Keratinocyte (primary cell): ENCODE measurements at regions not wholly inside any gene's neighbourhood (a gene's known extent, or its start where the extent isn't known, plus 50 kb on each side); places are given as distances from the start of the nearest gene placed in this dataset.

Experiments used
- DNase-seq: peaks from one replicate; pipeline ENCODE4 v3.0.0-alpha.2; 2011; ENCODE audit warnings: low read depth, missing footprints, low spot score
- FAIRE-seq: peaks from 2 replicates; lab custom pipeline; 2011; peaks lifted over from hg19 to GRCh38; lab: Jason Lieb, UNC
- H2AFZ ChIP-seq: 2 replicates; pipeline ENCODE4 v1.6.0; 2012; ENCODE audit warnings: low read length, control low read depth, inconsistent platforms; ENCODE audit not compliant: control insufficient read depth
- H3K27ac ChIP-seq: 2 replicates; pipeline ENCODE4 v1.5.1; 2011; ENCODE audit warnings: low read length; ENCODE audit not compliant: control insufficient read depth, insufficient read depth
- H3K27me3 ChIP-seq: 3 replicates; pipeline ENCODE4 v1.6.0; 2011; ENCODE audit warnings: low read length; ENCODE audit not compliant: control insufficient read depth, insufficient read depth; ENCODE audit errors: extremely low read depth
- H3K36me3 ChIP-seq, 2 experiments: 2 replicates in 1 of 2; 3 replicates in 1 of 2; pipeline ENCODE4 v1.5.1; 2011; ENCODE audit warnings: low read length in 2 of 2, mild to moderate bottlenecking in 1 of 2; ENCODE audit not compliant: control insufficient read depth in 2 of 2, insufficient read depth in 2 of 2; ENCODE audit errors: extremely low read depth in 1 of 2
- H3K4me1 ChIP-seq: 3 replicates; pipeline ENCODE4 v1.5.1; 2011; ENCODE audit warnings: low read length; ENCODE audit not compliant: control insufficient read depth, insufficient read depth; ENCODE audit errors: extremely low read depth
- H3K4me2 ChIP-seq: 3 replicates; pipeline ENCODE4 v1.6.0; 2011; ENCODE audit warnings: low read depth, low read length; ENCODE audit not compliant: control insufficient read depth, insufficient read depth; ENCODE audit errors: extremely low read depth
- H3K4me3 ChIP-seq, 3 experiments: fragments of 200-600 bp in 1 of 3; sonication (generic) in 1 of 3; 2 replicates in 2 of 3; 3 replicates in 1 of 3; pipeline ENCODE4 v1.5.1; 2011 to 2016; ENCODE audit warnings: low read length in 3 of 3, mild to moderate bottlenecking in 3 of 3, control low read depth in 2 of 3, inconsistent platforms in 1 of 3, low read depth in 1 of 3, mixed read lengths in 1 of 3, mixed run types in 1 of 3, moderate library complexity in 1 of 3; ENCODE audit not compliant: control insufficient read depth in 2 of 3, insufficient read depth in 2 of 3; ENCODE audit errors: extremely low read depth in 1 of 3
- H3K79me2 ChIP-seq: 2 replicates; pipeline ENCODE4 v1.6.0; 2012; ENCODE audit warnings: low read length; ENCODE audit not compliant: control insufficient read depth, insufficient read depth
- H3K9ac ChIP-seq: 3 replicates; pipeline ENCODE4 v1.6.0; 2011; ENCODE audit warnings: low read length; ENCODE audit not compliant: control insufficient read depth, insufficient read depth; ENCODE audit errors: extremely low read depth
- H3K9me1 ChIP-seq: 3 replicates; pipeline ENCODE4 v1.6.0; 2011; ENCODE audit warnings: low read length; ENCODE audit not compliant: control insufficient read depth, insufficient read depth; ENCODE audit errors: extremely low read depth
- H3K9me3 ChIP-seq: 2 replicates; pipeline ENCODE4 v1.5.1; 2012; ENCODE audit warnings: low read depth, low read length; ENCODE audit not compliant: control insufficient read depth
- H4K20me1 ChIP-seq: 3 replicates; pipeline ENCODE4 v1.6.0; 2011; ENCODE audit warnings: low read length; ENCODE audit not compliant: control insufficient read depth, insufficient read depth; ENCODE audit errors: extremely low read depth
- EZH2 ChIP-seq: IDR thresholded peaks from one replicate; pipeline ENCODE4 v1.6.1; 2012; ENCODE audit warnings: inconsistent platforms, mild to moderate bottlenecking, low read length, moderate library complexity
- dilution Hi-C: fragments of 300-500 bp; cut with MboI; formaldehyde crosslinking; loops from one replicate; pipeline ENCODE4 v1.7.0; 2020; ENCODE audit warnings: low sequenced_read_pairs; ENCODE audit not compliant: extremely low pct_ligation_motif_present
- TF ChIP-seq, protein P1 (sequence below), 3 experiments: IDR thresholded peaks in 1 of 3; conservative IDR thresholded peaks in 1 of 3; optimal IDR thresholded peaks in 1 of 3; 2 replicates in 2 of 3; 3 replicates in 1 of 3; pipeline versions ENCODE3 to v1.5.1; 2011; ENCODE audit warnings: low read length in 3 of 3, mild to moderate bottlenecking in 3 of 3, moderate library complexity in 2 of 3, control low read depth in 1 of 3, inconsistent platforms in 1 of 3; ENCODE audit not compliant: insufficient read depth in 2 of 3; ENCODE audit errors: extremely low read depth in 1 of 3

DNA sequence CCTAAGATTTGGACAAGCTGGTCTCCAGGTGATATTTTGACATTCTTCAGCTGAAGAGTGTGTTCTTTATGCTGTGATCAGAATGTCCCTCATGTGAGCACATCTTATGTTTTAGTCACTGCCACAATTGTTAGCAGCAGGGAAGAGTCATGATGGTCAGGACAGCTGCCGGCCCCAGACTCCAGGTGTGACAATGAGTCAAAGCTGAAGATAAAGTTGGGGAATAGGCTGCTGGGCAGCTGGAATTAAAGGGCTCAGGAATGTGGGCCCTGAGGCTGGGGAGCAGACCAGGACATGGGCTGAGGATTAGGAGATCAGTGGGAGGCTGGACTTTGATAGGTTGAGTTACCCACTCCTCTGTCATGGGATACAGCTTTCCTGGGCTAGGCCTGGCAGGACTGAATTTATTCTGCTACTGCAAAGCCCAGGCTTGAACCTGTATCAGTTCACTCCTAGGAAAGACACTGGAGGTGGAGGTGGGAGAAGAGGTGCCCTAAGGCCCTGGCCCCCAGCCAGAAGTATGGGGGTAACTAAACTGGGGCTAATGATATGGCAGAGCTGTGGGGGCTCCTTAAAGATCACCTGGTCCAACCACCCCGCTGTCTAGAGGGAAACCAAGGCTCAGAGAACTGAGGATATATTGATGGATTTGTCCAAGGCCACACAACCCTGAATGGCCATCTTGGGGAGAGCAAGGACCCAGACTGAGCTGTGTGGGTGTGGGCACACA is 119.5 kb downstream of the PJA1 start:
- H3K9me1 ChIP-seq, result no peaks in the 10 kb centered on the region
- DNase-seq (peak; percentile 41), FAIRE-seq (no peak)
- TF ChIP-seq, protein P1, sequence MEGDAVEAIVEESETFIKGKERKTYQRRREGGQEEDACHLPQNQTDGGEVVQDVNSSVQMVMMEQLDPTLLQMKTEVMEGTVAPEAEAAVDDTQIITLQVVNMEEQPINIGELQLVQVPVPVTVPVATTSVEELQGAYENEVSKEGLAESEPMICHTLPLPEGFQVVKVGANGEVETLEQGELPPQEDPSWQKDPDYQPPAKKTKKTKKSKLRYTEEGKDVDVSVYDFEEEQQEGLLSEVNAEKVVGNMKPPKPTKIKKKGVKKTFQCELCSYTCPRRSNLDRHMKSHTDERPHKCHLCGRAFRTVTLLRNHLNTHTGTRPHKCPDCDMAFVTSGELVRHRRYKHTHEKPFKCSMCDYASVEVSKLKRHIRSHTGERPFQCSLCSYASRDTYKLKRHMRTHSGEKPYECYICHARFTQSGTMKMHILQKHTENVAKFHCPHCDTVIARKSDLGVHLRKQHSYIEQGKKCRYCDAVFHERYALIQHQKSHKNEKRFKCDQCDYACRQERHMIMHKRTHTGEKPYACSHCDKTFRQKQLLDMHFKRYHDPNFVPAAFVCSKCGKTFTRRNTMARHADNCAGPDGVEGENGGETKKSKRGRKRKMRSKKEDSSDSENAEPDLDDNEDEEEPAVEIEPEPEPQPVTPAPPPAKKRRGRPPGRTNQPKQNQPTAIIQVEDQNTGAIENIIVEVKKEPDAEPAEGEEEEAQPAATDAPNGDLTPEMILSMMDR (optimal IDR thresholded peaks at IDR 0.05 in 1 of 3, IDR thresholded peaks at IDR 0.05 in 1 of 3, conservative IDR thresholded peaks at IDR 0.05 in 1 of 3; ENCODE audit: extremely low read depth in 1 of 3, insufficient read depth in 2 of 3, low read length in 3 of 3), result no peak
- TF ChIP-seq EZH2, result no peak
- dilution Hi-C loops, result no loop called here
- no peaks in the 10 kb centered on the region for H4K20me1 ChIP-seq
- H3K79me2 ChIP-seq, result no peaks in the 10 kb centered on the region
- H3K9me3 ChIP-seq, result no peaks in the 10 kb centered on the region
- H3K4me1 ChIP-seq, result no peaks in the 10 kb centered on the region
- H2AFZ ChIP-seq, result no peak overlapping the region
- no peak overlapping the region for H3K4me2 ChIP-seq
- H3K27me3 ChIP-seq, result peaks cover 4% of the 10 kb centered on the region
- H3K36me3 ChIP-seq, result no peaks in the 10 kb centered on the region
- H3K4me3 ChIP-seq, result no peak overlapping the region
- no peak overlapping the region for H3K27ac ChIP-seq
- no peak overlapping the region for H3K9ac ChIP-seq

DNA sequence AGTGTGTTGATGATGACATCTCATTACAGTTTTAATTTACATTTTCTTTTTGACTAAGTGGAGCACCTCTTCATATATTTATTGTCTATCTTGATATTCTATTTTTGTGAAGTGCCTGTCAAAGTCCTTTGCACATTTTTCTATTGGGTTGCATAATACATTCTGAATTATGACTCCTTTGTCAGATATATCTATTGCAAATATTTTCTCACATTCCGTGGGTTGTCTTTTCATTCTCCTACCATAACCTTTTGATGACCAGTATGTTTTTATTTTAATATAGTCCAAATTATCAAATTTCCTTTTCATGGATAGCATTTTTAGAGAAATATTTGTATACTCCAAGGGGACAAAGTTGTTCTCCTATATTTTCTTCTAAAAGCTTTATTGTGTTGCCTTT is 126.4 kb downstream of the PJA1 start:
- no peaks in the 10 kb centered on the region for H3K36me3 ChIP-seq
- H3K9ac ChIP-seq, result no peak overlapping the region
- H3K9me3 ChIP-seq, result no peaks in the 10 kb centered on the region
- no peaks in the 10 kb centered on the region for H4K20me1 ChIP-seq
- no peaks in the 10 kb centered on the region for H3K27me3 ChIP-seq
- H3K4me2 ChIP-seq, result no peak overlapping the region
- DNase-seq, result no peak
- H3K4me1 ChIP-seq, result no peaks in the 10 kb centered on the region
- dilution Hi-C loops, result no loop called here
- no peak for TF ChIP-seq EZH2
- TF ChIP-seq, protein P1 (optimal IDR thresholded peaks at IDR 0.05 in 1 of 3, IDR thresholded peaks at IDR 0.05 in 1 of 3, conservative IDR thresholded peaks at IDR 0.05 in 1 of 3; ENCODE audit: extremely low read depth in 1 of 3, insufficient read depth in 2 of 3, low read length in 3 of 3), result no peak
- no peak overlapping the region for H3K4me3 ChIP-seq
- H3K27ac ChIP-seq, result no peak overlapping the region
- H3K79me2 ChIP-seq, result no peaks in the 10 kb centered on the region
- H3K9me1 ChIP-seq, result no peaks in the 10 kb centered on the region
- FAIRE-seq, result no peak
- no peak overlapping the region for H2AFZ ChIP-seq
